Fibroblast of lung (primary cell): ENCODE measurements at regions not wholly inside any gene's neighbourhood (a gene's known extent, or its start where the extent isn't known, plus 50 kb on each side); places are given as distances from the start of the nearest gene placed in this dataset.

Source experiments
- DNase-seq, 2 donors: peaks; one replicate each; pipeline versions ENCODE4 v3.0.0 to v3.0.0-alpha.2; 2010; ENCODE audit warnings: low read depth in 2 of 2
- H2AFZ ChIP-seq: 2 replicates; pipeline ENCODE4 v1.5.1; 2012; ENCODE audit warnings: low read length, control low read depth, inconsistent platforms
- H3K27ac ChIP-seq: 2 replicates; pipeline ENCODE4 v1.5.1; 2011; ENCODE audit warnings: low read length, control low read depth; ENCODE audit not compliant: insufficient read depth
- H3K27me3 ChIP-seq: 2 replicates; pipeline ENCODE4 v1.5.1; 2011; ENCODE audit warnings: mild to moderate bottlenecking, low read length; ENCODE audit not compliant: control insufficient read depth, insufficient read depth
- H3K36me3 ChIP-seq: 2 replicates; pipeline ENCODE4 v1.5.1; 2011; ENCODE audit warnings: low read length; ENCODE audit not compliant: control insufficient read depth, insufficient read depth
- H3K4me1 ChIP-seq: 2 replicates; pipeline ENCODE4 v1.5.1; 2011; ENCODE audit warnings: low read length; ENCODE audit not compliant: control insufficient read depth, insufficient read depth; ENCODE audit errors: extremely low read depth
- H3K4me2 ChIP-seq: 2 replicates; pipeline ENCODE4 v1.5.1; 2011; ENCODE audit warnings: low read length, control low read depth; ENCODE audit not compliant: insufficient read depth; ENCODE audit errors: extremely low read depth
- H3K4me3 ChIP-seq, 4 experiments: fragments of 200-600 bp in 1 of 4; sonication (generic) in 1 of 4; replicated peaks in 1 of 4; 2 replicates each; pipeline ENCODE4 v1.5.1; 2011 to 2016; ENCODE audit warnings: low read length in 4 of 4, low read depth in 3 of 4, mild to moderate bottlenecking in 3 of 4, control low read depth in 2 of 4, inconsistent platforms in 1 of 4, mixed read lengths in 1 of 4; ENCODE audit not compliant: insufficient read depth in 1 of 4; ENCODE audit errors: control extremely low read depth in 1 of 4
- H3K79me2 ChIP-seq: 2 replicates; pipeline ENCODE4 v1.5.1; 2012; ENCODE audit warnings: mild to moderate bottlenecking, low read length, inconsistent platforms; ENCODE audit not compliant: control insufficient read depth, insufficient read depth
- H3K9ac ChIP-seq: 2 replicates; pipeline ENCODE4 v1.5.1; 2011; ENCODE audit warnings: mild to moderate bottlenecking, low read length, control low read depth; ENCODE audit not compliant: insufficient read depth
- H3K9me3 ChIP-seq: 2 replicates; pipeline ENCODE4 v1.5.1; 2012; ENCODE audit warnings: low read depth, low read length; ENCODE audit not compliant: control insufficient read depth, insufficient read depth
- H4K20me1 ChIP-seq: 2 replicates; pipeline ENCODE4 v1.5.1; 2011; ENCODE audit warnings: low read length; ENCODE audit not compliant: control insufficient read depth, insufficient read depth; ENCODE audit errors: extremely low read depth
- EZH2 ChIP-seq: IDR thresholded peaks from 2 replicates; pipeline ENCODE4 v1.5.1; 2012; ENCODE audit warnings: low read length, control low read depth, mild to moderate bottlenecking; ENCODE audit errors: missing control alignments
- TF ChIP-seq, protein P1 (sequence below), 2 donors: IDR thresholded peaks in 1 of 2; conservative IDR thresholded peaks in 1 of 2; 1 replicate in 1 of 2; 2 replicates in 1 of 2; pipeline ENCODE4 v1.5.1; 2011 to 2012; ENCODE audit warnings: low read length in 2 of 2, control low read depth in 1 of 2, inconsistent platforms in 1 of 2, low read depth in 1 of 2, mild to moderate bottlenecking in 1 of 2

DNA sequence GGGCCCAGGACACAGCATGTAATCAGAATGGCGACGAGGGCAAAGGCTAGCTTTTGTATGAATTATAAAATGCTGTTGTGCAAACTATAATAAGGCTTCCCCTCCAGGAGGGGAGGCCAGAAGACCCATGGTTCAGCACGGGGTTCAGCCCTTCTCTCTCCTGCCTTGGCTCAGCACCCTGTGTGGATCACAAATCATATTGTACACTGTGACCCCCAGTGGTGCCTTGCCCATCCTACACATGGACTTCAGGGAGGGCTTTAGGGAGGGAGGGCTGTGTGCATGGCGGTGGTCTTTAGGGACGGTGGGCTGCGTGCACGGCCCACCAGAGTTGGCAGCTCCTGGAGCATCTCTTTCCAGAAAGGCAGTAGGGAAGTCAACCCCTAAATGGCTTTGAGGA, 120.8 kb upstream of the TNR start:
- H3K27me3 ChIP-seq, result no peaks in the 10 kb centered on the region
- TF ChIP-seq, protein P1, sequence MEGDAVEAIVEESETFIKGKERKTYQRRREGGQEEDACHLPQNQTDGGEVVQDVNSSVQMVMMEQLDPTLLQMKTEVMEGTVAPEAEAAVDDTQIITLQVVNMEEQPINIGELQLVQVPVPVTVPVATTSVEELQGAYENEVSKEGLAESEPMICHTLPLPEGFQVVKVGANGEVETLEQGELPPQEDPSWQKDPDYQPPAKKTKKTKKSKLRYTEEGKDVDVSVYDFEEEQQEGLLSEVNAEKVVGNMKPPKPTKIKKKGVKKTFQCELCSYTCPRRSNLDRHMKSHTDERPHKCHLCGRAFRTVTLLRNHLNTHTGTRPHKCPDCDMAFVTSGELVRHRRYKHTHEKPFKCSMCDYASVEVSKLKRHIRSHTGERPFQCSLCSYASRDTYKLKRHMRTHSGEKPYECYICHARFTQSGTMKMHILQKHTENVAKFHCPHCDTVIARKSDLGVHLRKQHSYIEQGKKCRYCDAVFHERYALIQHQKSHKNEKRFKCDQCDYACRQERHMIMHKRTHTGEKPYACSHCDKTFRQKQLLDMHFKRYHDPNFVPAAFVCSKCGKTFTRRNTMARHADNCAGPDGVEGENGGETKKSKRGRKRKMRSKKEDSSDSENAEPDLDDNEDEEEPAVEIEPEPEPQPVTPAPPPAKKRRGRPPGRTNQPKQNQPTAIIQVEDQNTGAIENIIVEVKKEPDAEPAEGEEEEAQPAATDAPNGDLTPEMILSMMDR (conservative IDR thresholded peaks at IDR 0.05 in 1 of 2, IDR thresholded peaks at IDR 0.05 in 1 of 2; ENCODE audit: low read depth in 1 of 2, low read length in 2 of 2), result no peak
- TF ChIP-seq EZH2, result no peak
- no peaks in the 10 kb centered on the region for H4K20me1 ChIP-seq
- H3K9me3 ChIP-seq, result no peaks in the 10 kb centered on the region
- H3K4me1 ChIP-seq, result no peaks in the 10 kb centered on the region
- H3K79me2 ChIP-seq, result no peaks in the 10 kb centered on the region
- H2AFZ ChIP-seq, result no peak overlapping the region
- DNase-seq, result no peak
- H3K4me3 ChIP-seq, result no peak overlapping the region
- no peaks in the 10 kb centered on the region for H3K36me3 ChIP-seq
- H3K27ac ChIP-seq, result no peak overlapping the region
- H3K4me2 ChIP-seq, result no peak overlapping the region
- H3K9ac ChIP-seq, result no peak overlapping the region

DNA sequence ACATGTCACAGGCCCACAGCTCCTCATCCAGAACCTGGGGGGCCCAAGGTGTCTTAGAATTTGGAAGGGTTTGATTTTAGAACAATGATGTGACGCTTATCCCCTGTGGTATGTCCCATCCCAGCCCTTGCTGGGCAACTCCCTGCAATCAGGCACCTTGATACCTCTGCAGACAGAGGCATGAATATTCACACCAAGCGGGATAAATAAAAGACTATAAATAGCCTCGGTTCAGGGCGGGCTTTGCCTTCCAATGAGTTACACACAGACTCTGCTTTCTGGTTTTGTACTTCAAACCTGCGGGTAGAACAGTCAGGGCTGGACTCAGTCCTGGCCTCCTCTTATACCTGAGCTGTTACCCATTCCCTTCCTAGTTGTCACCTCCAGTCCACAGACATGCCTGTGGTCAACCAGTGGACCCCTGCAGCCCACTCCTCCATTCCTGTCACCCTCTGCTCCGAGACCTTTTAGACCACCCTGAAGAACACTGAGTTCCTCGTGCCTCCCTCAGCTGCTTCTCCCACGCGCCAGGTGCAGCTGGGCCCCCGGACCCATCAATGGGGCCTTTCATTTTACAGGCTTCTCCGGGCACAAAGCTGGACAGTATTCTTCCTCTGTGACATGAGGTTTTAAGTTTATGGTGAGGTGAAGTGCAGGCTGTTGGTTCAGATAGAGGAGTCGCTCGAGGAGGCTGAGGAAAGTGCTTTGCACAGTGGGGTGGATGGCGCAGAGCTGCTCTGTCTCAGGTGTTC, 120.1 kb upstream of the TNR start:
- Histone ChIP-seq H2AFZ (no peak overlapping the region), H3K79me2 (no peaks in the 10 kb centered on the region)

DNA sequence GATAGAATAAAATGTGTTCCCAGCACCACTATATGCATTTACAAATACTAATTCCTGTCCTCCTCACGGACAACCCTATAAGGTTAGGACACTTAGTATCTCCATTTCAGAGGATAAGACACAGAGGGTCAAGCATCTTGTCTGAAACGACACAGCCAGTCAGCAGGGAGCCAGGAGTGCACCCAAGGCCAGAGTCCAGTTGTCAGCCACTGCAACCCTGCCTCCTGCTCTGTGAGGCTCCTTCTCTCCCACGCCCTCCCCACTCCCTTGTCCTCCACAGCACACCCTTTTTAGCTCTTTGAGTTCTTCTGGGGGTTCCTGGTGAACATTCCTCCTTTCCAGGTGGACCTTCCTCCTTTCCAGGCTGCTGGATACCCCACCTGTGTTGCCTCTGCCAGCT, 119.0 kb upstream of the TNR start:
- Histone ChIP-seq H3K27me3 (no peaks in the 10 kb centered on the region), H3K9me3 (no peaks in the 10 kb centered on the region), H3K9ac (no peak overlapping the region), H4K20me1 (no peaks in the 10 kb centered on the region), H3K79me2 (no peaks in the 10 kb centered on the region), H3K4me3 (no peak overlapping the region), H3K4me1 (no peaks in the 10 kb centered on the region), H3K27ac (no peak overlapping the region), H2AFZ (no peak overlapping the region), H3K4me2 (no peak overlapping the region), H3K36me3 (no peaks in the 10 kb centered on the region)
- TF ChIP-seq, protein P1 (conservative IDR thresholded peaks at IDR 0.05 in 1 of 2, IDR thresholded peaks at IDR 0.05 in 1 of 2; ENCODE audit: low read depth in 1 of 2, low read length in 2 of 2), result no peak
- TF ChIP-seq EZH2, result no peak
- DNase-seq, result no peak

More for the DNA sequence above, 120.1 kb upstream of the TNR start:
- Histone ChIP-seq H3K36me3 (no peaks in the 10 kb centered on the region), H3K9me3 (no peaks in the 10 kb centered on the region), H3K4me1 (no peaks in the 10 kb centered on the region), H3K4me3 (no peak overlapping the region), H3K9ac (no peak overlapping the region), H4K20me1 (no peaks in the 10 kb centered on the region), H3K4me2 (no peak overlapping the region), H3K27me3 (no peaks in the 10 kb centered on the region), H3K27ac (no peak overlapping the region)
- no peak for DNase-seq
- TF ChIP-seq, protein P1 (conservative IDR thresholded peaks at IDR 0.05 in 1 of 2, IDR thresholded peaks at IDR 0.05 in 1 of 2; ENCODE audit: low read depth in 1 of 2, low read length in 2 of 2), result no peak
- TF ChIP-seq EZH2, result no peak
